GM21786 (cell line): ENCODE measurements at regions not wholly inside any gene's neighbourhood (a gene's known extent, or its start where the extent isn't known, plus 50 kb on each side); places are given as distances from the start of the nearest gene placed in this dataset.

Experiments
- ATAC-seq: cut with Tn5 transposase; IDR thresholded peaks from one replicate; pipeline ENCODE4 v1.9.1; 2021; ENCODE audit not compliant: unreplicated experiment

DNA sequence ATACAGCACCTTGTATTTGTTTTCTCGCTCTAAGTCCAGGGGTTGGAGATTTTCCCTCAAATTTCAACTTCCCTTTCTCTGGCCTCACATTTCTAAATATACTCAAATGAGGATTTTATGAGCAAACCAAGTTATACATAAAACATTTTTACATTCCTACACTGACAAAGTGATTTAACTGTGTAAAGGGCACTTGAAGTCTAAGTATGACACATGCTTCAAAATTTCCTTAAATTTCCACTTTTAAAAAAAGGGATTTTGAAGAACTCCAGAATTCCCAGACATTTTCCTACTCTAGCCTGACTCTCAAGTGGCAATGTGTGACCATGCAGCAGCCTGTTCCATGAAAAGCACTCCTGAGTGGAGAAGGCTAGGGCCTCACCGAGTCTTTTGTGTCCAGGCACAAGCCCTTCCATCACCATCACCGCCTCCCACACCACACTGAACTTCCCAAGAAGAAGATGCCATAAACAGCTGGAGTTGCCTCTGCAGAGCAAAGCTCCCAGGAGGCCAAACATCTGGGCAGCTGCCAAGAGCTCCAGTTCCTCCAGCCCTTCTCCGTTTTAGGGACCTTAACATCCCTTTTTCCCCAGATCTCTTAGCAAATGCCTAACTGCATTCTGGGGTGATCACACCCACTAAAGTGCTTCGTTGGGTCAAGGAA is 68.9 kb downstream of the NCR2 start:
- ATAC-seq: no peak

DNA sequence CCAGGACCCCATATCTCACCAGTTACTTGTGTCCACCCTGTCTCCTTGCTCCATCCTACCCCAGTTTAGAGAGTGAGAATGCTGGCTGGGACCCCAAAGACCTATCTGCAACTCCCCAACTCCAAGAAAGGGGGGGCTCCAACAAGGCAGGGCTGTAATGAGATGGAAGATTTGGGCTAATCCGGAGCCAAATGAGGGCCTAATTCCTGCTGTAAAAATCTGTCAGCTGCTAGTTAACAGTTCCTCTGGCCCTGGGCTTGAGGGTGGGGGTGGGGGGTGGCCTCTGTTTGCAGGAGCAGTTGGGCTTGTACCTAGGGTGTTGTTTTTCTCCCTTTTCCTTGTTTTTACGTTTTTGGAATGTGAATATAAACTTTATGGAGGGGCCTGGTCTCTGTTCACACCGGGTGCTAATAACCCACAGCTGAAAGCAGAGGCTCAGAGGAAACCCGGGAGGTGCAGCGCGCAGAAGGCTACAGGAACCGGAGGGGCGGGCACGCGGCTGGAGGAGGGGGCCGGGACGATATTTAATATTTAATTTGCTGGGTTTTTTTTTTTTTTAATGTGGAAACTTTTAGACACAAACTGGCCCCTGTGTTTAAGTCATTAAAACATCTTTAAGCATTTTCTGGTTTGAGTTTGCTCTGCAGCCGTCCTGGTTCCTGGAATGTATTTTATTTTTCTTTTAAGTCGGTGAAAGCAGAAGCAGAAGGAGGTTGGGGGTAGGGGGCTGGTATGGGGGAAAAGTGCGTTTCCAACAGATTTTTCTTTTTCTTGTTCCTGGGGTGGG is 70.7 kb downstream of the NCR2 start:
- no peak for ATAC-seq

DNA sequence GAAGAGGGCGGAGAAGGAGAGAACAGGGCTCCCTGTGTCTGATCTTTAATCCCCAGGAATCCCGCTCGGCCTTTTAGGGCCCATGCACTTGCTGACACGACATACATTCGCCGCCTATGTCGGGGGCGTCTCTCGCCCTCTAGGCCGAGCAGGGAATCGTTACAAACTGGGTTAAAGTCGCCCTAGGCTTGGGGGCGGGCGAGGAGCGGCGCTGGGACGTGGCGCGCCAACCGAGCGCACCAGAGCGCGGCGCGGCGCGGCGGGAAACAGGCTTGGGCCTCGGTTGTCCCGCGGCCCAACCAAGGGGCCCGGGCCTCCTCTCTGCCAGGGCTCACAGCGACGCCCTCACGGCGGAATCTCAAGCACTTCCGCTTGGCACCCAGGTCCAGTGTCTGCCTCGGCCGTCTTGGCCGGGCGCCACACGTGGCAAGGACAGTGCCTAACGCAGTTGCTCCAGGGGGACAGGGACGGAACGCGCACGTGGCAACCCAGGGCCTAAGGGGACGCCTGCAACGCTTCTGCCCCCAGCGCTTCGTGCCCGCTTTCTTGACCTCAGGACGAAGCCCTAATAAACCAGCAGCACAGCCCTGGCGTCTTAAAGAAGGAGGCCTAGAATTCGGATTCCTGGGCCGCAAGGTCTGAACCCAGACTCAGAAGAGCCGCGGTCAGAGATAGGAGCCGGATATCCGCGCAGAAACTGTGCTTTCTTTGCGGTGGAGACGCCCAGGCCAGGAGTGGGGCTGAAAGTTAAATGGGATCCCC is 71.5 kb downstream of the NCR2 start:
- ATAC-seq: no peak

DNA sequence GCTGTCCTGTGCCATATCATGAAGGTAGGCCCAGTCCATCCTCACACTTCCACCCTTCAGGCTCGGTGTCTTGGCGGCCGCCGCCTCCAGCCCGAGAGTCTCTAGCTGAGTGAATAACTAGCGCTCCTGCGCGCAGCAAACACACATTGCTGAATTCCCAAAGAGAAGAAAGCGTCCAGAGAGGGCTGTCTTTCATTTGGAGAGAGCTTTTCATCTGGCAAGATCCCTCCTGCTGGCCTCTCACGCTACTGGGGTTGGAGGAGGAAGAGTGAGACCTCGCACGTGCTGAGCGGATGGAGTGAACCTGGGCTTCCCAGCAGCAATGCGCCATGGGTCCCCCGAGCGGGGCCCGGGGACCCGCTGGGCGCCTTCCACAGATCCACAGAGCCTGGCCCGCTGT is 73.2 kb downstream of the NCR2 start:
- ATAC-seq: no peak

DNA sequence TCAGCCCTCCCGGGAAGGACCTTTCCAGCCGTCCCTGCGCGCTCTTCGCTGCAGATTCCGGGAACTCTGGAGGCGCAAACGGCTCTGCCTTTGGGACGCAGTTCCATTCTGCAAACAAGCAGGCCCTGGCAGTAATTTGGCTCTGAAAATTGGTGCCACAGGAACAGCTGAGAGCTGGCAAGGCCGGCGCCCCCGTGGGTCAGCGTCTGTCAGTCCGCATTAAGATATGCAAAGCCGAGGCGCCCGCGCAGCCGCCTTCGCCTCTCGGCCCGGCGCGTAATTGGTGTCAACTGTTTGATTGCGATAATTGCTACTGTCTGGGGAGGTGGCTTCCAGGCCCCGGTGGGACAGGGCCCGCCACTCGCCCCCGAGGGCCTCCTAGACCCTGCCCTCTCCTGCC is 73.6 kb downstream of the NCR2 start:
- no peak for ATAC-seq

DNA sequence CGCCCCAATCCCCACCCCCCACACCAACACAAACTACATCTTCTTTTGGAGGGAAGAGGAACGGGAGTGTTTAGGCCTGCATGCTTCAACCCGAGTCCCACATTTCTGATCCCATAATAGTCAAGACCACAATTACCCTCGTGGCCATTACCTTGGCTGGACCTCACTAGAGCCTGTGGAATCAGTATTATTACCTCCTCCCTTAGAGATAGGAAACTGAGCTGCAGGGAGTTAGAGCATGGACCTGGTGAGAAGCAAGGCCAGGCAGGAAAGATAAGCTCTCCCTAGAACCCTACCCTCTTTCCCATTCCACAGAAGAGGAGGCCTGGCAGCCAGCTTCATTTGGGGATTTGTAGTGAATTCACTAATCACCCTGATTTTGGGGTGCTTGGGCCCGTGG is 74.1 kb downstream of the NCR2 start:
- ATAC-seq: no peak

DNA sequence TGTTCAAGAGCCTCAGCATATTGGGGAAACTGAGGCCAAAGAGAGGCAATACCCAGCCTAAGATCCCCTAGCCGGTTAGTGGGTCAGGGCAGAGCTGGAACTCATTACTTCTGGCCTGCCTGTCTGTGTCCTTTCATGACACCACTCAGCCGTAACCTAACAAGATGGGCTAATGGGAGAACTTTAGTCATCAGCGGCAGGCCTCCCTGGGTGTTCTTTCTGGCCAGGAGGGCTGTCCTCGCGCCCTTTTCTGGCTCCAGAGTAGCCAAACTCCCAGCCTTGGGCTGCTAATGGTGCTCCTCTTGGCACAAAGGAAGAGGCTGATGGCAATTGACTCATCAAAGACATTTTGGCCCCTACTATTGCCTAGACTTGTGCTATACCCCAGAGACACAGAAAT is 76.6 kb downstream of the NCR2 start:
- ATAC-seq: no peak

DNA sequence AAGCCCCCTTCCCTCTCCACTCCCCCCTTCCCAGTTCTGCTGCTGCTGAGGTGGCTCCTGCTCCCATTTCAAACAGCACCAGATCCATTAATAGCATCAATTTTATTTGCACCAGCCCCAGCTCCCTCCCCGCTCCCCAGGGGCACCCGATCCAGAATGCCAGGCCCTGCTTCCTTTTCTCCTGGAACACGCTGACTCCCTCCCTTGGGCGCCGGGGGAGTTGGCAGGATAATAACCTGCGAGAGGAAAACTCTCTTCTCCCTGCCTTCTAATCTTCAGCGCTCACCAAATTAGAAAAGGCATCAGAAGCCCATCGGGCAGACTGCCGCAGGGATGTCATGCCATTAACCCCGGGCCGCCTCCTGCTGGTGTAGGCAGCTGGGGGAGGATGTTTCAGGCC is 77.8 kb downstream of the NCR2 start:
- ATAC-seq: no peak

DNA sequence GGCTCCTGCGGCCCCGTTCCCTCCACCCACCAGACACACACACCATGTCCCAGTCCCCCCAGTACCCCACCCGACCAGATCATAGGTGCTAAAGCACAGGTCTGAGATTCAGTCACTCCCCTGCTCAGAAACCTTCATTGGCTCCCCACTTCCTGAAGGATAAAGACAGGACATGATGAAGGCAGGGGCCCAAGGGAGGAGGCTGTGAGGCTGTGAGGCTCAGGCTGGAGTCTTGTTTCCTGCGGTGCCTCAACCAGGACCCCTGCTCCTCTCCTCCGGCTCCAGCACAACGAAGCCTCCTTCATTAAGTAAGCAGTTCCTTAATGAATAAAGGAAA is 81.1 kb downstream of the NCR2 start:
- ATAC-seq: no peak

DNA sequence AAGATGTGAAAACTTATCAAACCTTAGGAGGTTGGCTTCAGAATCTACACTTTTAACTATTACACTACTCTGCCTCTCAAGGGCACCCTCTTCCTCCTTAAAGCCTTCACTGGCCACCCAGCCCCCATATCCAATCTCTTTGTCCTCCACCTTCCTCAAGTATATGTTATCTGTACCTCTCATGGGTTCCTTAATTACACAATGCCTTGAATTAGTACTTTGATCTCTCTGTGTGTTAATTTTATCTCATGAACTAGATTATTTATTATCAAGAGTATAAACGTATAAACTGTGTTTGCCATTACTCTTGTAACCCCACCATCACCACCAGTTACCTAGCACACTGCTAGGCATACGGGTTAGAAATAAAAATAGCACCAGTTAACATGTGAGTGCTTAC is 83.3 kb downstream of the NCR2 start:
- ATAC-seq: no peak

DNA sequence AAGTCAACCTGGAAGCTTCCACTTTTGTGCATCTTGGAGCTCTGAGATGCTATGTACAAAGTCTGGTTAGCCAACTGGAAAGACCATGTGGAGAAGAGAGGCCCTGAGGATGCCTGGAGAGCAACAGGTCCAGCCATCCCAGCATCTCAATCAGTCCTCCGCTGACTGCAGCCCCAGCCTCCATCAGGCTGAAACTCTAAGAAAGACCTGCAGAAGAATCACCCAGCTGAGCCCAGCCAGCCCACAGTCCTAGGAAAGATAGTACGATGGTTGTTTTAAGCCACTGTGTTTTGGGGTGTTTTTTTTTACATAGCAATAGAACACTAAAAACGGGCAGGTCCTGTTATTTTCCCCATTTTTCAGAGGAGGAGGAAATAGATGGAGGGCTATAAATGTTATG is 84.0 kb downstream of the NCR2 start:
- ATAC-seq: no peak

DNA sequence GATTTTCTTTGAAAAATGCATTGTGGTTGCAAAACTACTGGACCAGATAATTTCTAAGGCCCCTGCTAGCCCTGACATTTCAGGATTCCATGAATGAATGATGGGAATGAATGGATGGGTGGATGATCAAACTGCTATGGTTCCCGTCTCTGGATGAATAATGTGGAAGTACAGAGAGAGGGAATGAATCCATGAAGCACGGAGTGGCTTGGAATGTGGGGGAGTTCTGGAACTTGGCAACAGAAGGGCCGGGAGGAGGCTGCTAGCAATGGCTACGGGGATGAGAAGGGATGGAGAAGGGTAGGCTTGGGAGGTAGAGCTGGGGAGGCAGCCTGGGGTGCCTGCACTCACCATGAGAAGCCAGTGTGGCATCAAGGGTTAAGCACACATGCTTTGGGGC is 84.8 kb downstream of the NCR2 start:
- no peak for ATAC-seq

DNA sequence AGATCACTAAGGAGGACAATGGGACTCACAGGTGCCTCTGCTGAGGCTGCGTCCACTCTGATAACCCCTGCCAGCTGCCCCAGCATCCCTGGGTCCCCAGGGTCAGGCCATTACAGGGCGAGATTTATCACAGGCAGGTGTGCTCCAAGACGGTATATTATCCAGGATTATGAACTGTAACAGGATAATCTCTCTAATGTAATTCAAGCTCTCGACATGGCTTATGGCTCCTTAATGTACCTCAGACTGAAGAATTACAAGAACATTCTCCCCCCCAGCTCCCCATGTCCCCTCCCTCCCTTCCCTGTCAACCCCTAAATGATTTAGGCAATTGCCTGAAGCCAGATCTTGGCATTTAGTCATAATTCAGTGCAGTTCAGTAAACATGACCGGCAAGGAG is 86.8 kb downstream of the NCR2 start:
- ATAC-seq: no peak

DNA sequence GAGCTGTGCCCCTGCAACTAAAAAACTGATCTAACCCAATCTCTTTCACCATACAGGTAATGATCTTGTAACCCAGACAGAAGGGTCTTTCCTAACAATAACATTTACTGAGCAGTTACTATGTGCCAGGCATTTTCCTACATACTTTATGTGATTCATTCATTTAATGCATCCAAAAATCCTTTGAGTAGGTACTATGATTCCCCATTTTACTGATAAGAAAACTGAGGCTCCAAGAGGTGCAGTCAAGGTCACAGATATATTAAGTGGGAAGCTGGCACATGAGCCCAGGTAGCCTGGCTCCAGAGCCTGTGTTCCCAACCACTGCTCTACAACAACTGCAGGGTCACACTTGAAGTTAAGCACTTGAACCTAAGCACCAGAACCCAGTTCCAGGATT is 87.6 kb downstream of the NCR2 start:
- no peak for ATAC-seq

DNA sequence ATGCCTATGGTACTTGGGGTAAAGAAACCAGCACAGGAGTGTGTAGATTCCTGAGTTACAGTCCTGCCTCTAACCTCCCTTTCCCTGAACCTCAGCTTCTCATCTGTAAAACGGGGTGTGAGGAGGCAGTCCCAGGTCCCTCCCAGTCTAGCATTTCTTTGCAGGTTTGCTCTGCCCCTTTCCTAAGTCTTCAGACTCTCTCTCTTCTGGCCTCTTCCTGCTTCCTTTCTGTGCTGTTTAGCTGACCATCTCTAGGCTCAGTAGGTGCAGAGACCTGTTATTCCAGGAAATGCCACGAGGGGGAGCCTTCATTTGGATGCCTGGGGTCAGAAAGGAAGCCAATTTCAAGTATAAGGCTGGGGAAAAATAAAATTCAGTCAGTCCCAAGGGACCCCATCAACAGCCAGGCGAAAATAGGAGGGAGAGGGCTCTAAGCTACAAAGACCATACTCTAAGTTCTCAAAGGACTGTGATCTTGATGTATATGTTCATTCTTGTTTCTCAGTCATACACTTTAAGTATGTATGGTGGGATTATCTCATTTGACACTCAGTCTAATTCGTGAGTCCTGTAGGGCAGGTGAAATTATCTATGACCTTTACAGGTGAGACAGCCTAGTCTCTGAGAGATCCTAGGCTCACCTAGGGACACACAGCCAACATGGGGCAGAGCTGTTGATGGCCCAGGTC is 89.1 kb downstream of the NCR2 start:
- no peak for ATAC-seq

DNA sequence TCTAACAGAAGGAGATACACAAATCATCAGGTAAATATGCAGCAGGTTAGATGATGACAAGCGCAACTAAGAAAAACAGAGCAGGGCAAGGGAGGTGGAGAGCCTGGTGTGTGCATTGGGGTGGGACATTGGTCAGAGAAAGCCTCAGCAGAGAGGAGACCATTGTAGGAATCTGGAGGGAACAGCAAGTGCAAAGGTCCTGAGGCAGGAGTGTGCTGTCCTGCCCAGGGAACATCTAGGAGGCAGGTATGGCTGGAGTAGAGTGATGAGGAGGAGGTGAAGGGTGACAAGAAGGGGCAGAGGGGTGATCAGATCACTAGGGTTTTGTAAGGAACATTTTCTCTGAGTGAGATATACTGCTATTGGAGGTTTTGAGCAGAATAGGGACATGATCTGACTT is 90.1 kb downstream of the NCR2 start:
- ATAC-seq: no peak

DNA sequence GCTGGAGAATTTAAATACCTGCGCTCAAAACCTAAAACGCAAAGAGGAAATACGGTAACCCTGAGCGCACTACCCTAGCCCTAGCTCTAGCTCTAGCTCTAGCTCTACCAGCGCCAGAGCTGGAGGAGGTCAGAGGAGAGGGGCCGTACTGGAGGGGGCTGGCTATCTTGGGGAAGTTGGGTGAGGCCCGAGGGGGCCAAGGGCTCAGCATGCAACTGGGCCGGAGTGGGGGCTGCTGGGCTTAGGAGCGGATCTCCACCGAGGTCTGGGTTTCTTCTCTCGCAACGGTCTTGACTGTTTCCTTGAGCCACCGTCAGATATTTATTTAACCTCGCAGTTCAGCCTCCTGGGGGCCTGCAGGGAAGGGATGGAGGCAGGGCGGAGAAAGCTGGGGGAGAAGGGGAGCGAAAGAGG is 91.0 kb downstream of the NCR2 start:
- ATAC-seq: no peak

DNA sequence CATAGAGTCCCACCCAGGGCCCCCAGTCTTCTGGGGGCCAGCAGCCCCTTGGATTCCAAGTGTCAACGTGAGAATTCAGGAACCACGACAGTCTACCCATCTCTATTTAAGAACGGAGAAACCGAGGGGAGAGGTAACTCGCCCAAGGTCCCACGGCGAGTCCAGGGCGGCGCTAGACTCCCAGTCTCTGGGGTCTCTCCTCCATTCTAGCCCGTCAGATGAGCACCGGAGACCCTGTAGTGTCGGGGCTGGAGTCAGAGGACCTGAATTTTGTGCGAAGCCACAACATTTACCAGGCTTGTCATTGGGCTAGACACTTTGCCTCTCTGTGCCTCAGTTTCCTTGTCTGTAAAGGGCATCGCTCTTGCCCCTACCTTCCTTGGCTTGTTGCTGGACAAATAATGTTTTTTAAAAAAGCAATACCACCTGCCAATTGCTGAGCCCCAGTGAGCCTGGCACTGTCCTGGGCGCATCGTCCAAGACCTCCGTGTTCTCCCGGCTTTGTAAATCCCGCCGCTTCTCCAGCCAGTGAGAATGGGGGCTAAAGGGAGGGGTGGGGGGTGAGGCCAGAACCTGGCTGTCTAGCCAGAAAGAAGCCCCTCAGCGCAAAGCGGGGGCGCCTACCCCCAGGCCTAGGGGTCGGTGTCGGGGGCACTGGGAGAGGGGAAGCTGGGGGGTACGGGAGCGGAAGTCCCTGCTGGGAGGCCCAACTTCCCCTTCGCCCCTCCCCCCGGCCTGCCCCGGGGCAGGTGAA is 91.7 kb downstream of the NCR2 start:
- no peak for ATAC-seq

DNA sequence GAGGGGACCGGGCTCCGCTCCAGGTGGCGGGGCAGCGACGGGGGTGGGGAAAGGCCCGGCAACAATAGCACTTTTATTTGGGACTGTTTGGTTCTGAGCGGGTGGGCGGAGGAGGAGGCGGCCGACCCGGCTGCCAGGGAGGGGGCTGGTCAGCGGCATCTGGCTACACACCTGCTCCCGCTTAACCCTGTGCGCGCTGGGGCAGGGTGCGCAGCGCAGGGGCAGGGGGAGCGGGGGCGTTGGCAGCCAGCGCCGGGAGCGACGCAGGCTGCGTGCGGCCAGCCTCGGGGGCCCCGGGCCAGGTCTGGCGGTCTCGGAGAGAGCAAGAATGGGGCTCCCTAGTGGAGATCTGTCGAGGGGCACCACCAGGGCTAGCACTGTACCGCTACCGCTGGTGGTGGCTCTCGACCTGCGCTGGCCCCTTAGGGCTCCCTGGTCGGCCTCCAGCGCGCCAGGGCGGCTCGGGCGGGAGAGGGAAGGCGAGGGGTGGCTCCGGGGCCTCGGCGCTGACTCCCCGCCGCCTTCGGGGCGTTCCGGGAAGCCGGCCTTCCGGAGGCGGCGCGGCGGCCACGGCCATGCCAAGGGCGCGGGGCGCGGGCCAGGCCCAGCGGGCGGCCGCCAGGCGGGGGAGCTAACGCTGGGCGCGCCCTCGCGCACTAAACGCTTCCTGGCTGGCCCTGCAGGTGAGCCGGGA is 92.4 kb downstream of the NCR2 start:
- no peak for ATAC-seq

DNA sequence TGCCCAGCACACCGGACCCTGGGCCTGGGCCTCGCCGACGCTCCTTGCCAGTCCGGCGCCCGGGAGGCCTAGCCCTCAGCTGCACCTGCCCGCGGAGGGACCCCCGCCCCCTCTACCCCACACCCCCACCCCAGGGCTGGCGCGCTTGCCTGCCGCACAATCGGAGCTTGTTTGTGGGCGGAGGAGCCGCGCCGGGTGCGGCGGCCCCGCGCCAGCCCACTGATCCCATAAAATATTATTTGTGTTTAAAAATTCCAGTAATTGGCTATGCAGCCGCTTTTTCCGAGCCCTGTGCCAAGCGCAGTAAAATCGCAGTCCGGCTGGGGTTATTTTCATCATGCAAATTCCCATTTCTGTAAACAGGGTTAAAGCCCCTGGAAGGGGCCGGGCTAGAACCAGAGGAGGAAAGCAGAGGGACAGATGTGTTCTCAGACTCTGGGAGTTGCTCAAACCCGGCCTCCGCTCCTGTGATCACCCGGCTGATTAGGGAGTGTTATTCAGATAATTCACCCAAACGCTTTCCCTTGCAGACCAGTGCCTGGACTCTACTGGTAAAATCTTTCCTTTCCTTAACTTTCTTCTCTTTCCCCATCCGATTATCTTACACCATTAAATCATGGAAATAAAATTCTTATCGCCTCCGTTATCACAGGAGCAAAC is 93.1 kb downstream of the NCR2 start:
- no peak for ATAC-seq
